GM18861 (cell line): ENCODE measurements at regions not wholly inside any gene's neighbourhood (a gene's known extent, or its start where the extent isn't known, plus 50 kb on each side); places are given as distances from the start of the nearest gene placed in this dataset.

Experiments
- ATAC-seq: cut with Tn5 transposase; IDR thresholded peaks from one replicate; pipeline ENCODE4 v1.9.1; 2021; ENCODE audit not compliant: unreplicated experiment

GRCh38 chr1:30638811-30639210 is 84.6 kb downstream of the MATN1 start:
- ATAC-seq, result no peak

DNA sequence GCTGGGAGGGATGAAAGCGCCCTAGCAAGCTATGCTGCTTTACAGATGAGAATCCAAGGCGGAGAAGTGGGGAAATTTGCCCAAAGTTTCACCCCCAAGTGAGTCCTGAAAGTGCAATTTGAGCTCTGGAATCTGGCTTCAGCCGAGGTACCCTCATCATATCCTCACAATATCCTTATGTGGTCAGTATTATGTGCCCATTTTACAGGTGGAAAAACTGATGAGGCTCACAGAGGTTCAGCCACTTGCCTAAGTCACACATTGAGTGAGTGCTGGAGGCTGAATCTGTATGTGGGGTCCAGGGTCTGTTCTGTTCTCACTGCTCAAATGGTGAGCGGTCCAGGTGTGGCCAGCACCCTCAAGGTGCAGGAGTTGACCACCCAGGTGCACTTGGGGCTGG is 85.3 kb downstream of the MATN1 start:
- ATAC-seq, result no peak

GRCh38 chr1:30637183-30637980 is 86.0 kb downstream of the MATN1 start:
- no peak for ATAC-seq

GRCh38 chr1:30636621-30637020 is 86.8 kb downstream of the MATN1 start:
- no peak for ATAC-seq

GRCh38 chr1:30635391-30635975 is 87.9 kb downstream of the MATN1 start:
- no peak for ATAC-seq

- ATAC-seq, result no peak
Observed at GRCh38 chr1:30634507-30634906, 88.9 kb downstream of the MATN1 start.

DNA sequence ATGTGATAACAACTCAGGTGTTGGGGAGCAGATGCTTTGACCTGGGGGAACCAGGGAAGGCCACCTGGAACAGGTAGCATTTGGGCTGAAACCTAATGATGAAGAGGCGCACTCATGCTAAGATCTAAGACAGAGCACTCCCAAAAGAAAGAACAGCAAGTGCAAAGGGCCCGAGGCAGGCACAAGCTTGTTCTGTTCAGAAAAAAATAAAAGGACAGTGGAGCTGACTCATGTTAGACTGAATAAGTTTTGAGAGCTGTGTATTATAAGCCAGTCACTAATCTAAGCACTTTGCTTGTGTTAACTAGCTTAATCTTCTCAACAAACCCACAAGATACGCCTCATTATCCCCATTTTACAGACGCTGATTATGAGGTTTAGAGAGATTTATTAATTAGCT is 90.1 kb downstream of the MATN1 start:
- no peak for ATAC-seq

- no peak for ATAC-seq
Observed at GRCh38 chr1:30632481-30632880, 90.9 kb downstream of the MATN1 start.

DNA sequence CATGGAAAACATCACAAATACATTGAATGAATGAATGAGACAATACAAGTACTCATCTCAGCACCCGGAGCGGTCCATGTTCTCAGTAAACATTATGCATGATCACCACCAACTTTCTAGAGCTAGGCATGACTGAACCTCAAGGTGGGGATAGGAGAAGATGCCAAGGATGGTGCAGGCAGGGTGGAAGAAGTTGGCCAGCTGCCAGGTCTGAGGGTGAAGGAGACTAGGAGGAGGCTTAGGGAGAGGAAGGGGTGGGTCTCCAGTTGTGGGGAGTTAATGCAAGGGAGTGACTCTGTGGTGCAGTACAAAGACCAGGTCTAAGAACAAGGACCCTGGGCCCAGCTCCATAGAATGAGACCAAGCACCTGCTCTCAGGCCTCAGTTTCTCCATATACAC is 91.7 kb downstream of the MATN1 start:
- no peak for ATAC-seq

- ATAC-seq, result no peak
Observed at GRCh38 chr1:30629501-30629900, 93.9 kb downstream of the MATN1 start.

- ATAC-seq, result no peak
Observed at GRCh38 chr1:30627994-30628393, 95.4 kb downstream of the MATN1 start.

GRCh38 chr1:30627206-30627605 is 96.2 kb downstream of the MATN1 start:
- no peak for ATAC-seq

GRCh38 chr1:30623431-30623830 is 100.0 kb downstream of the MATN1 start:
- ATAC-seq, result no peak

DNA sequence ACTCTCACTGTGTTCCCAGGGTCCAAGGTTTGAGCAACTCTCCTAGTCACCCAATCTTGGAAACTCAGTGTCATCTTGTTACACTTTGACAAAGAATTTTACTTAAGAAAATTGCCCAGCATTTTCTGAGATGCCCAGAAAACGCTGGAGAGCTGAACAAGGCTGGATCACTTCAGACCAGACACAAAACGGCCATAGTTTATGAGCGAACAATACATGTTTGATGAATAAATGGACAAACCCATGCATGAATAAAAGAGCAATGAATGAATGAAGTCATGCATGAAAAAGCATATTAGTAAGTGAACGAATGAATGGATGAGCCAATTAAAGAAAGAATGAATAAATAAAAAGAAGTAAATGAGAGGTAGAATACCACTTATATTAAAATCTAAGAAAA is 103.8 kb downstream of the MATN1 start:
- ATAC-seq, result no peak

DNA sequence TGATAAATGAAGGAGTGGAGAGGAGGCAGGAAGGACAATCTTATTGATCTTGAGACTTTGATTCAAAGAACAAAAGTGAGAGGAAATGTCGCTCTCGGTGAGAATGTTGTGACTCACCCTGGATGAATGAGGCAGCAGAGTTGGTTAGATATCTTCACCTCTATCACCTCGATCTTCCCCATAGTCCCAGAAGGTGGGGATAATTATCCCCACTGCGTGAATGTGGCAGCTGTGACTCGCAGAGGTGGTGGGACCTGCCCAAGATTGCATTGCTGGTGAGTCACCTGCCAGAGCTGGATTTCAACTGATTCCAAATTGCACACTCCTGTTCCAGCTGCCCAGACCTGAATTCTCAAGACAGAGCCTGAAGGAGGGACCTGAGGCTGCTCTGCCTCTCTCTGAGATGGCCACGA is 105.0 kb downstream of the MATN1 start:
- no peak for ATAC-seq

GRCh38 chr1:30616759-30617158 is 106.6 kb downstream of the MATN1 start:
- no peak for ATAC-seq

DNA sequence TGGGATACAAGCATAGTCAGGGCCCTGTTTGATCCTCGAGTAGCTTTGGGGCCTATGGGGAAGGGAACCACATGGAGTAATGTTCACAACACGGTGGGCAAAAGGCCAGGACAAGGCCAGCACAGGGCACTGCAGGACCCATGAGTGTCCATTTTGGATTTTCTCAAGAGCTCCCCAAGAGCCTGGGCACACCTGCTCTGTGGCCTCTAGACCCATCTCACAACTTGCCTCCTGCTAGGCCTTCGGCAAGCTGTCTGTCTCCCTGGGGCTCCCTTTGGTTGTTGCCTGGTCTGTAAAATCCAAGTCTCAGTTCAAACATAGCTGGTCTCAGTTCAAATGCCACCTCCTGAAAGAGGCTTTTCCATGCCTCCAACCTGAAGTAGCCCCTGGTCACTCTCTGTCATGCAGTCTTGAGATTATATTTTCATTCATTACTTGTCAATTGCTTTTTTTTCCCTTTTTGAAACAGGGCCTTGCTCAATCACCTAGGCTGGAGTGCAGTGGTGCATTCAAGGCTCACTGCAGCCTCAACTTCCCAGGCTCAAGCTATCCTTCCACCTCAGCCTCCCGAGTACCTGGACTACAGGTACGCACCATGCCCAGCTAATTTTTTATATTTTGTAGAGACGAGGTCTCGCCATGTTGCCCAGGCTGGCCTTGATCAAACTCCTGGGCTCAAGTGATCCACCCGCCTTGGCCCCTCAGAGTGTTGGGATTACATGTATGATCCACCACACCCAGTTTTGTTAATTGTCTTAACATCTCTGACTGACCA is 107.4 kb downstream of the MATN1 start:
- no peak for ATAC-seq

GRCh38 chr1:30615076-30615795 is 108.1 kb downstream of the MATN1 start:
- ATAC-seq, result no peak

DNA sequence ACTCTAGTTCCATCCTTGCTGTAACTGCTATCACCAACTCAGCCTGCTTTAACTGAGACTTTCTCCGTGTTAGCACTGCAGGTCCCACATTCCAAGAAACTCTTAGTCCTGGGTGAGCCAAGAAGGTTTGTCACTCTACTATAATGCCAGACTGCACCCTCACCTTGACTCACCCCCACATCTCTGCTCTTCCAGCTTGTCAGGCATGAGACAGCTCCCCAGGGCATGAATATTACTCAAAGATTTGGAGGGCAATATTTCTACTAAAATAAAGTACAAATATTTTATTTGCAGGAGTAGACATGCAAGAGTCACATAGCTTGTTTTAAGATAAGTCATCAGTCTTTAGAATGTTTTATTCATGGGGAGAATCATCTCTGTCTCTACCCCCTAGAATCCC is 110.2 kb downstream of the MATN1 start:
- ATAC-seq, result no peak

GRCh38 chr1:30612536-30613065 is 110.8 kb downstream of the MATN1 start:
- ATAC-seq, result no peak

DNA sequence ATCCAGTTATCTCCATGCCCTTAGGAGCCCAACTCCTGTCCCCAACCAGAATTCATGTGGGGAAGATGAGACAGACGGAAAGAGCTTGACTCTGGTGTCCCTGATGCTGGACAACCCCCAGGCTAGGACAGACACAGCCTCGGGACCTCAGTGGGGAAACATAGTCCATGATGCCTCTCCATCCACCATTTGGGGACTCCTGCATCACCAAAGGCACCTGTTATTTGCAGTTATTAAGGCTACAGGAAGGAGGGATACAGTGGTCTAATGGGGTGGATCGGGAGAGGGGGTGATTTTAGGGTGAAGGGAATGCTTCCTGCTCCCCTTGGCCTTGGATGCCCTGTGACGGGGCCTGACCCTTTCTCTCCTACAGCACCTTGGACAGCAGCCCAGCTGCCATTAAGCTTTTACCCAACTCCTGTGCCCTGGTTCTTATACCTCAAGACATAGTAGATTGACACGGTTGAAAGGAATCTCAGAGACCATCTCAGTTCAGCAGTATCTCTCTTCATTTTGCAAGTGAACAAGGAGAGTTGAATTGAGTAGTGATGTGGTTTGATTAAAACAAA is 111.6 kb downstream of the MATN1 start:
- no peak for ATAC-seq
